ENCODE measurements at regions not wholly inside any gene's neighbourhood (a gene's known extent, or its start where the extent isn't known, plus 50 kb on each side); places are given as distances from the start of the nearest gene placed in this dataset.

DNA sequence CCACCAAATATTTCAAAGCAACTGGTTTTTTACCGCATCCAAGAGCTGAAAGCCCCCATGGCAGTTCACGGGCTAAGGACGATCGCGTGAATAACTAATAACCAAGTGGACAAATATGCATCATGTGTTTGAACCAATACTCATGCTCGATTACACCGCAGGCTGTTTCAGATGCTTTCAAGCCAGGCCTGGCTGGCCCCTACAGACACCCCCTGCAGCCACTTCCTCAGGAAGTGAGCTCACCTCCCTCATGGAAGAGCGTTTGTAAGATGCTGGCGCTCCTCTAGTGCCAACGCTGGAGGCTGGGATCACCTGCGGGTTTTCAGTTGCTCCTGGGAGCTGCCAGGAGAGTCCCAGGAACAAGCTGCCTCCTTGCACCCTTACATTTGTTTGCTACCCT is 53.9 kb upstream of the PTCH1 start:
- TF ChIP-seq, protein P1, sequence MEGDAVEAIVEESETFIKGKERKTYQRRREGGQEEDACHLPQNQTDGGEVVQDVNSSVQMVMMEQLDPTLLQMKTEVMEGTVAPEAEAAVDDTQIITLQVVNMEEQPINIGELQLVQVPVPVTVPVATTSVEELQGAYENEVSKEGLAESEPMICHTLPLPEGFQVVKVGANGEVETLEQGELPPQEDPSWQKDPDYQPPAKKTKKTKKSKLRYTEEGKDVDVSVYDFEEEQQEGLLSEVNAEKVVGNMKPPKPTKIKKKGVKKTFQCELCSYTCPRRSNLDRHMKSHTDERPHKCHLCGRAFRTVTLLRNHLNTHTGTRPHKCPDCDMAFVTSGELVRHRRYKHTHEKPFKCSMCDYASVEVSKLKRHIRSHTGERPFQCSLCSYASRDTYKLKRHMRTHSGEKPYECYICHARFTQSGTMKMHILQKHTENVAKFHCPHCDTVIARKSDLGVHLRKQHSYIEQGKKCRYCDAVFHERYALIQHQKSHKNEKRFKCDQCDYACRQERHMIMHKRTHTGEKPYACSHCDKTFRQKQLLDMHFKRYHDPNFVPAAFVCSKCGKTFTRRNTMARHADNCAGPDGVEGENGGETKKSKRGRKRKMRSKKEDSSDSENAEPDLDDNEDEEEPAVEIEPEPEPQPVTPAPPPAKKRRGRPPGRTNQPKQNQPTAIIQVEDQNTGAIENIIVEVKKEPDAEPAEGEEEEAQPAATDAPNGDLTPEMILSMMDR (IDR thresholded peaks at IDR 0.05): no peak

DNA sequence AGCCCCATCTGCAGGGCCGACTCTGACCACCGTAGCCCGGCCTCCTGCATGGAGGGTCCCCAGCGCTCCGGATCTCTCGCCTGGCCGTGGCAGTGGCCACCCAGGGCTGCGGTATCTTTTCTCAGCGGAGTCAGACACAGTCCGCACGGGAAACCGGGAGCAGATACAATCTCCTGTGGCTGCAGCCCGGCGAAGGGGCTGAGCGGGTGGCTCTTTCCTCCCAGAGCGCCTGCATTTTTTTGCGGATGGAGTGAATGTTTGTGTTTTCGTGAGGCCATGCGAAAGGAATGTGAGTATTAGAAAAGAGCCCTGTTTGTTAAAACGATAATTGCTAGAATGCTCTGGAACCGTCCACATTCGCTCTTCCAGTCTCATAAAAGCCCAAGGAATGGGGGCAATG is 53.4 kb upstream of the PTCH1 start:
- TF ChIP-seq, protein P1 (IDR thresholded peaks at IDR 0.05): no peak
